OCI-LY3 (cell line): ENCODE measurements at regions not wholly inside any gene's neighbourhood (a gene's known extent, or its start where the extent isn't known, plus 50 kb on each side); places are given as distances from the start of the nearest gene placed in this dataset.

Experiments used
- H2AFZ ChIP-seq: fragments of 200-600, 300-600 bp; shearing (Covaris generic); 2 replicates; pipeline ENCODE4 v1.6.0; 2014; ENCODE audit warnings: antibody characterized with exemption, low read depth, low read length
- H3K27ac ChIP-seq: fragments of 200-600, 300-600 bp; sonication (generic); 2 replicates; pipeline ENCODE4 v1.5.1; 2014; ENCODE audit warnings: mild to moderate bottlenecking, low read length, moderate library complexity, mixed read lengths
- H3K27me3 ChIP-seq: fragments of 200-600, 300-600 bp; sonication (generic); 2 replicates; pipeline ENCODE4 v1.6.1; 2014; ENCODE audit warnings: low read depth, low read length, mixed read lengths
- H3K36me3 ChIP-seq: fragments of 200-600, 300-600 bp; sonication (generic); replicated peaks from 2 replicates; pipeline ENCODE3; 2014; ENCODE audit warnings: low read depth, low read length, mixed read lengths
- H3K4me1 ChIP-seq: fragments of 300-600, 200-600 bp; sonication (generic); 2 replicates; pipeline ENCODE4 v1.6.1; 2014; ENCODE audit warnings: low read length, mixed read lengths
- H3K4me2 ChIP-seq: fragments of 200-600, 300-600 bp; sonication (generic); 2 replicates; pipeline ENCODE4 v1.6.1; 2014; ENCODE audit warnings: low read length, mixed read lengths
- H3K4me3 ChIP-seq: fragments of 300-600, 200-600 bp; sonication (generic); 2 replicates; pipeline ENCODE4 v1.5.1; 2014; ENCODE audit warnings: antibody characterized with exemption, mild to moderate bottlenecking, low read length, moderate library complexity
- H3K79me2 ChIP-seq: fragments of 300-600, 200-600 bp; shearing (Covaris generic); 2 replicates; pipeline ENCODE4 v1.6.1; 2014; ENCODE audit warnings: mild to moderate bottlenecking, low read length, mixed read lengths
- H3K9ac ChIP-seq: fragments of 300-600, 200-600 bp; shearing (Covaris generic); 2 replicates; pipeline ENCODE4 v1.6.0; 2014; ENCODE audit warnings: mild to moderate bottlenecking, low read length, moderate library complexity
- H3K9me3 ChIP-seq: fragments of 200-600, 300-600 bp; shearing (Covaris generic); 2 replicates; pipeline ENCODE4 v1.6.1; 2014; ENCODE audit warnings: low read length, mixed read lengths; ENCODE audit not compliant: insufficient read depth
- H4K20me1 ChIP-seq: fragments of 200-600, 300-600 bp; sonication (generic); 2 replicates; pipeline ENCODE4 v1.6.1; 2016; ENCODE audit warnings: low read length, mixed read lengths; ENCODE audit not compliant: insufficient read depth
- EZH2phosphoT487 ChIP-seq: fragments of 200-600 bp; shearing (Covaris generic); IDR thresholded peaks from 2 replicates; pipeline ENCODE4 v1.6.1; 2018; ENCODE audit warnings: antibody characterized with exemption, mixed run types, low read depth
- TF ChIP-seq, protein P1 (sequence below): fragments of 200-600, 300-600 bp; sonication (generic); IDR thresholded peaks from 2 replicates; pipeline ENCODE4 v1.5.1; 2014; ENCODE audit warnings: antibody characterized with exemption, low read length, low read depth

DNA sequence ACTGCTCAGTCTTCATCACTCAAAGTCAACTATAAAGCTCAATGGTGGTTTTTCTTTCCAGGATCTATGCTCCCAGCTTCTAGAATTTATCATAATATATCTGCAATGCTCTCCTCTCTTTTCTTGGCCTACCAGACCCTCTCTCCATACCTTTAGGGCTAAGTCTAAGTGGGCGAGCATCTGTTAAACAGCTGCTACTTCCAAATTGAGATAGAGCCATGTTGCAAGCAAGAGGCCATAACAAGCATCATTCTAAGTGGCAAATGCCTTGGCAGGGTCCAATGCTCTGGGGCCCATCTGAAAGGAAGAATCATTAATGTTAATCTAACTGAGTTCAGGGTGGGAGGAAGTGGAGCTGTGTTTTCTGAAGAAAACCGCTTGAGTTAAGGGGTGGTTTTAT is 324.0 kb downstream of the TLR4 start:
- H3K79me2 ChIP-seq = no peaks in the 10 kb centered on the region
- H4K20me1 ChIP-seq = no peaks in the 10 kb centered on the region
- H3K27me3 ChIP-seq = no peaks in the 10 kb centered on the region
- no peak overlapping the region for H2AFZ ChIP-seq
- no peak overlapping the region for H3K27ac ChIP-seq
- no peak overlapping the region for H3K4me2 ChIP-seq
- H3K36me3 ChIP-seq = no peaks in the 10 kb centered on the region
- no peak overlapping the region for H3K4me3 ChIP-seq
- TF ChIP-seq, protein P1, sequence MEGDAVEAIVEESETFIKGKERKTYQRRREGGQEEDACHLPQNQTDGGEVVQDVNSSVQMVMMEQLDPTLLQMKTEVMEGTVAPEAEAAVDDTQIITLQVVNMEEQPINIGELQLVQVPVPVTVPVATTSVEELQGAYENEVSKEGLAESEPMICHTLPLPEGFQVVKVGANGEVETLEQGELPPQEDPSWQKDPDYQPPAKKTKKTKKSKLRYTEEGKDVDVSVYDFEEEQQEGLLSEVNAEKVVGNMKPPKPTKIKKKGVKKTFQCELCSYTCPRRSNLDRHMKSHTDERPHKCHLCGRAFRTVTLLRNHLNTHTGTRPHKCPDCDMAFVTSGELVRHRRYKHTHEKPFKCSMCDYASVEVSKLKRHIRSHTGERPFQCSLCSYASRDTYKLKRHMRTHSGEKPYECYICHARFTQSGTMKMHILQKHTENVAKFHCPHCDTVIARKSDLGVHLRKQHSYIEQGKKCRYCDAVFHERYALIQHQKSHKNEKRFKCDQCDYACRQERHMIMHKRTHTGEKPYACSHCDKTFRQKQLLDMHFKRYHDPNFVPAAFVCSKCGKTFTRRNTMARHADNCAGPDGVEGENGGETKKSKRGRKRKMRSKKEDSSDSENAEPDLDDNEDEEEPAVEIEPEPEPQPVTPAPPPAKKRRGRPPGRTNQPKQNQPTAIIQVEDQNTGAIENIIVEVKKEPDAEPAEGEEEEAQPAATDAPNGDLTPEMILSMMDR = no peak
- TF ChIP-seq EZH2phosphoT487 = no peak
- H3K9me3 ChIP-seq = no peaks in the 10 kb centered on the region
- H3K4me1 ChIP-seq = no peaks in the 10 kb centered on the region
- H3K9ac ChIP-seq = no peak overlapping the region

DNA sequence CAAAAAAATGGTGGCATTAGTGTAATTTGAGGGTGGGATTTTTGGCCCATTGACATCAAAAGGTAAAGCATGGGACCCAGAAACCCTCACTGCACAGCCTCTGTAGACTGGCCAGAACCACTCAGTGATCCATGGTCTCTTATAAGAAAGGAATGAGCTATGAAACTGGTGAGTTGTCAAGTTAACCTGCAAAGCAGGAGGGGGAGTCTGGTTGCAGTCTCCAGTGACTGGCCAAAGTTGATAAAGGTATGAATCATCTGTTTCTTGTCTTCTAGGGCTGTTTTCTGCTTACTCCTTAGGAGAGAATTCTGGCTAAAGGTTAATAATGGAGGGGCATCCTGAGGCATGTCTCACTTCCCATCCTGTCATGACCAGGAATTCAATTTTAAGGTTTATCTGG is 325.2 kb downstream of the TLR4 start:
- Histone ChIP-seq H3K27ac (no peak overlapping the region), H3K4me3 (no peak overlapping the region), H3K79me2 (no peaks in the 10 kb centered on the region), H3K36me3 (no peaks in the 10 kb centered on the region), H4K20me1 (no peaks in the 10 kb centered on the region), H3K4me2 (no peak overlapping the region), H3K9ac (no peak overlapping the region), H3K27me3 (no peaks in the 10 kb centered on the region), H3K9me3 (no peaks in the 10 kb centered on the region), H3K4me1 (no peaks in the 10 kb centered on the region), H2AFZ (no peak overlapping the region)
- TF ChIP-seq, protein P1 = no peak
- no peak for TF ChIP-seq EZH2phosphoT487

DNA sequence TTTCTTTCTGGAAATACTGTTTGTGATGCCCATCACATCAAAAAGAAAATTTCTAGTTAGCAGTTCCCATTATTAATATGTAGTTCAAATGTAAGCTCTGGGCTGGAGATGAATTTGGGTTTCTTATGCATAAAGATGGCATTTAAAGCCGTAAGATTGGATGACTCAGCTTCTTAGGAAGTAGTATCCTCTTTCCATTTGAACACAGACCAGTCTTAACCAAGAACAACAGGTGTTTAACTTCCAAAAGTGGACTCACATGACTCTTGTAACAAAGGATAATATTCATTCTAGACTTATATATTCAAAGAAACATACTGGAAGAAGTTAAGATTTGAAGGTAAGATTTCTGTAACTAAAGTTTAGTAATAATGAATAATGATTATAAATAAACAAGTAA is 330.5 kb downstream of the TLR4 start:
- H3K79me2 ChIP-seq = no peaks in the 10 kb centered on the region
- no peaks in the 10 kb centered on the region for H3K27me3 ChIP-seq
- no peak overlapping the region for H3K9ac ChIP-seq
- H3K4me2 ChIP-seq = no peak overlapping the region
- no peak overlapping the region for H2AFZ ChIP-seq
- no peaks in the 10 kb centered on the region for H4K20me1 ChIP-seq
- H3K4me3 ChIP-seq = no peak overlapping the region
- no peaks in the 10 kb centered on the region for H3K36me3 ChIP-seq
- H3K4me1 ChIP-seq = no peaks in the 10 kb centered on the region
- H3K27ac ChIP-seq = no peak overlapping the region
- TF ChIP-seq, protein P1 = no peak
- no peak for TF ChIP-seq EZH2phosphoT487
- H3K9me3 ChIP-seq = no peaks in the 10 kb centered on the region

DNA sequence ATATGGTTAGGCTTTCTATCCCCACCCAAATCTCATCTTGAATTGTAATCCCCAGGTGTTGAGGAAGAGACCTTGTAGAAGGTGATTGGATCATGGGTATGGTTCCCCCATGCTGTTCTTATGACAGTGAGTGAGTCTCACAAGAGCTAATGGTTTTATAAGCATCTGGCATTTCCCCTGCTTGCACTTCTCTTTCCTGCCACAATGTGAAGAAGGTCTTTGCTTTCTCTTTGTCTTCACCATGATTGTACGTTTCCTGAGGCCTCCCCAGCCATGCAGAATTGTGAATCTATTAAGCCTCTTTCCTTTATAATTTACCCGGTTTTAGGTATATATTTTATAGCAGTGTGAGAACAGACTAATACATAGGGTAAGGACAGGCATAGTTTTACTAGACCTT is 334.5 kb downstream of the TLR4 start:
- Histone ChIP-seq H3K9me3 (no peaks in the 10 kb centered on the region), H3K4me2 (no peak overlapping the region), H3K27ac (no peak overlapping the region)

More for the DNA sequence above, 334.5 kb downstream of the TLR4 start:
- no peak for TF ChIP-seq EZH2phosphoT487
- TF ChIP-seq, protein P1 = no peak
- Histone ChIP-seq H3K4me3 (no peak overlapping the region), H3K36me3 (no peaks in the 10 kb centered on the region), H3K4me1 (no peaks in the 10 kb centered on the region), H2AFZ (no peak overlapping the region), H3K79me2 (no peaks in the 10 kb centered on the region), H3K27me3 (no peaks in the 10 kb centered on the region), H3K9ac (no peak overlapping the region), H4K20me1 (no peaks in the 10 kb centered on the region)
